GM12878 (cell line): ENCODE measurements at regions not wholly inside any gene's neighbourhood (a gene's known extent, or its start where the extent isn't known, plus 50 kb on each side); places are given as distances from the start of the nearest gene placed in this dataset.

Experiments
- CBFB ChIP-seq: IDR thresholded peaks from 2 replicates; pipeline ENCODE4 v1.6.1; 2016; ENCODE audit warnings: antibody characterized with exemption, low read depth
- CTCF ChIP-seq, 3 experiments: IDR thresholded peaks in 2 of 3; conservative IDR thresholded peaks in 1 of 3; 2 replicates each; pipeline ENCODE4 v1.5.1; 2011; ENCODE audit warnings: low read depth in 3 of 3, low read length in 3 of 3, mild to moderate bottlenecking in 3 of 3, control low read depth in 2 of 3, moderate library complexity in 2 of 3, inconsistent platforms in 1 of 3, mixed read lengths in 1 of 3; ENCODE audit not compliant: control insufficient read depth in 2 of 3, insufficient read depth in 1 of 3; ENCODE audit errors: extremely low read depth in 1 of 3
- MXI1 ChIP-seq: fragments of 150-350 bp; IDR thresholded peaks from 2 replicates; pipeline ENCODE4 v1.6.1; 2011; ENCODE audit warnings: low read depth, mild to moderate bottlenecking, inconsistent platforms, low read length, improper control_type of control experiment
- REST ChIP-seq: IDR thresholded peaks from 2 replicates; pipeline ENCODE4 v1.6.1; 2012; ENCODE audit warnings: mild to moderate bottlenecking, low read depth, low read length

GRCh38 chr11:57920971-57921370 lies 102.7 kb upstream of the OR9Q1 start:
- TF ChIP-seq CTCF (IDR thresholded peaks at IDR 0.05 in 2 of 3, conservative IDR thresholded peaks at IDR 0.05 in 1 of 3; ENCODE audit: control insufficient read depth in 2 of 3, extremely low read depth in 1 of 3, insufficient read depth in 1 of 3, low read depth in 3 of 3, low read length in 3 of 3) (no peak), MXI1 (no peak), REST (no peak), CBFB (no peak)
